HuH-7 (cell line): ENCODE measurements at regions not wholly inside any gene's neighbourhood (a gene's known extent, or its start where the extent isn't known, plus 50 kb on each side); places are given as distances from the start of the nearest gene placed in this dataset.

ENCODE experiments used
- DNase-seq: peaks from one replicate; pipeline ENCODE4 v3.0.0; 2011; ENCODE audit warnings: low spot score

- DNase-seq = no peak
These were observed 96.3 kb upstream of the TMEM161B start for GRCh38 chr5:88364991-88365390.

GRCh38 chr5:88355490-88356050 lies 86.9 kb upstream of the TMEM161B start:
- DNase-seq = no peak

DNA sequence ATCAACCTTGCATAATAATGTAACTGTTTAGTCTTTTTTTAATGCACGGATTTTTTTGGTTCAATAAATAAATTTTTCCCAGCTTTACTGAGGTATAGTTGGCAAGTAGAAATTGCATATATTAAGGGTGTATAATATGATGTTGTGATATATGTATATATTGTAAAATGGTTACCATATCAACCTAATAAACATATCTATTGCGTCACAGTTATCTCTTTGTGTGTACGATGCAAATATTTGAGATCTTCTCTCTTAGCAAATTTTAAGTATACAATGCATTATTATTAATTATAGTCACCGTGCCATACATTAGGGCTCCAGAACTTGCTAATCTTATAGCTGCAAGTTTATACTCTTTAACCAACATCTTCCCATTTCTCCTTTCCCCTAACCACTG lies 57.2 kb upstream of the TMEM161B start:
- DNase-seq = no peak

DNA sequence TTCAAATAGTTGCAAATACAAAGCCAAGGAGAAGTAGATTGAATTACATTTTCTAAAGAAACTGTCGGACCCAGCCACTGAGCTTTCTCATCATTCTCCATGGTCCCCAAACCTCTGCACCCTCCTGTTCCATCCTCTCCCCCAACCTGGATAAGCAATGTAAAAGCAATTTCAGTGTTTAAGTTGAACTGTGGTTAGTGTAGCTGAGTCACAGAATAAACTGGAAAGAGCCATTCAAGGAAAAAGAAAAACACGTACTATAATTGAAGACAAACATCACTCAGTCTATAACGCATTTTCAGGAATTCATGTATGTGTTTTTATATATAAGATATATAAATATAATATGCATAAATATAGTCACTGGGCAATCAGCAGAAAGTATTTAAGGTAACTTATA lies 54.1 kb upstream of the TMEM161B start:
- DNase-seq = no peak
